ENCODE measurements at regions not wholly inside any gene's neighbourhood (a gene's known extent, or its start where the extent isn't known, plus 50 kb on each side); places are given as distances from the start of the nearest gene placed in this dataset.

DNA sequence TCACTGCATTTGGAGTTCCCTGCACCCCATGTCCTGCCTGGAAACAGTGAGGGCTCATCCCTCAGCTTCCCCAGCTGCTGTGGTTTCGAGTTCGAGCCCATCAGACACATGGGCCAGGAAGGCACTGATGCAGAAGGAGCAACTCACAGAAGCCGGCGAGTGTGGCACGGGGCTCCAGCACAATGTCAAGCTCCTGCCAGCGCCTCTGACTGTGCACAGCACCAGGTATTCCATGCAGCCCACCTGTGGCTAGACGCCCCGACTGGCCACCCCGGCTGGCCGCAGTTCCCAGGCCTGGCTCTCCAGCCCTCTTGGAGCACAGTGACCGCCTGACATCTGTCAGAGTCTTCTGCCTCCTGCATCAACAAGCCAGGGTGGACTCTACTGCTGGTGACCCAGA, 419.4 kb downstream of the SHANK2 start:
- Histone ChIP-seq H3K36me3 (ENCODE audit: low read depth) (no peaks in the 10 kb centered on the region), H3K4me1 (ENCODE audit: low read depth) (no peaks in the 10 kb centered on the region), H3K9me3 (no peaks in the 10 kb centered on the region), H3K4me3 (no peak overlapping the region)
- no peak for DNase-seq
- TF ChIP-seq, protein P1, sequence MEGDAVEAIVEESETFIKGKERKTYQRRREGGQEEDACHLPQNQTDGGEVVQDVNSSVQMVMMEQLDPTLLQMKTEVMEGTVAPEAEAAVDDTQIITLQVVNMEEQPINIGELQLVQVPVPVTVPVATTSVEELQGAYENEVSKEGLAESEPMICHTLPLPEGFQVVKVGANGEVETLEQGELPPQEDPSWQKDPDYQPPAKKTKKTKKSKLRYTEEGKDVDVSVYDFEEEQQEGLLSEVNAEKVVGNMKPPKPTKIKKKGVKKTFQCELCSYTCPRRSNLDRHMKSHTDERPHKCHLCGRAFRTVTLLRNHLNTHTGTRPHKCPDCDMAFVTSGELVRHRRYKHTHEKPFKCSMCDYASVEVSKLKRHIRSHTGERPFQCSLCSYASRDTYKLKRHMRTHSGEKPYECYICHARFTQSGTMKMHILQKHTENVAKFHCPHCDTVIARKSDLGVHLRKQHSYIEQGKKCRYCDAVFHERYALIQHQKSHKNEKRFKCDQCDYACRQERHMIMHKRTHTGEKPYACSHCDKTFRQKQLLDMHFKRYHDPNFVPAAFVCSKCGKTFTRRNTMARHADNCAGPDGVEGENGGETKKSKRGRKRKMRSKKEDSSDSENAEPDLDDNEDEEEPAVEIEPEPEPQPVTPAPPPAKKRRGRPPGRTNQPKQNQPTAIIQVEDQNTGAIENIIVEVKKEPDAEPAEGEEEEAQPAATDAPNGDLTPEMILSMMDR (IDR thresholded peaks at IDR 0.05): no peak
- ATAC-seq: no peak
- intact Hi-C loops (cut with DNase I, micrococcal nuclease): no loop called here

DNA sequence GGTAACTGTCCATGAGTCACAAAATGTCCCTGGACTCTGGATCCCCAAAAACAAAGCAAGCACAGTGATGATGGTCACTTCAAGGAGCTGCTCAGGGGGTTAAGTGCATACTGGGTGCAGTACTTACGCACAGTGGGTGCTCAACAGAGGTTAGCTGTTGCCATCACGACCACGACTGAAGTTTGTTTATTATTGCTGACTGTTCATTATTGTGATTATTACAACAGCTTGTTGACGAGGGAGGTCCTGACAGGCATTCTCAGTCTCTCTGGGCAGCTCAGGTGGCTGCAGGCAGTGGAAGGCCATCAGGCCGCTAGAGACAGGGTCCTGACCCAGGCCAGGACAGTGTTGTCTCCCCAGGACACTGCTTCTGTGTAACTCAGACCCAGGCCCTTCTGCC, 418.8 kb downstream of the SHANK2 start:
- H3K4me1 ChIP-seq (ENCODE audit: low read depth): no peaks in the 10 kb centered on the region
- intact Hi-C loops (cut with DNase I, micrococcal nuclease): no loop called here
- H3K36me3 ChIP-seq (ENCODE audit: low read depth): no peaks in the 10 kb centered on the region
- H3K4me3 ChIP-seq: no peak overlapping the region
- H3K9me3 ChIP-seq: no peaks in the 10 kb centered on the region
- ATAC-seq (no peak), DNase-seq (no peak)
- TF ChIP-seq, protein P1 (IDR thresholded peaks at IDR 0.05): no peak

DNA sequence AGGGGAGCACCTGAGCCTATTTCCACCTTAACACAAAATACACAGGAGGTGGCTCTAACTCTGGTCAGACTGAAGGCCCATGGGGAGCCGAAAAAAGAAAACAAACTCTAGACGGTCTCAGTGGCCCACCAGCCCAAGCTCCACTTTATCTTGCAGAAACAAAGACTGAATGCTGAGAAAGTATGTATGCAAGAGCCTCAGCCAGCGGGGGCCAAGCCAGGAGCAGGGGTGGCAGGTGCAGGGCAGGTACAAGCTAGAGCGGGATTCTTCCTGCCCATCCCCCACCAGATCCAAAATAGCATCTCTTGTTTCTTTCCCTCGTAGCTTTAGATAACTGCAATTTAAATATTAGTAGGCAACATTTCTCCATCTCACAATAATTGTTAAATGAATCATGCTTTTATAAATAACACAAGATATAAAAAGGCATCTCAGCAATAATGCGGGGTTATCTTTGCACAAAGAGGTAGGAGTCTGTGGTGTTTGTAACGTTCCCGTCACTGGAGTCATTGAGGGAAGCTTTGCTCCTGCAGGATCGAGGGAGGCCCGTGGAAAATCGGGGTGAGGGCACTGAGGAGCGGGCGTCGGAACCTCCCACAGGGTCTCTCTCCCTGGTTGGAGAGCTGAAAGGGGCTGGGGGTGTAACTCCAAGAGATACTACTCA, 418.0 kb downstream of the SHANK2 start:
- H3K4me1 ChIP-seq (ENCODE audit: low read depth): no peaks in the 10 kb centered on the region
- no peak overlapping the region for H3K4me3 ChIP-seq
- H3K9me3 ChIP-seq: no peaks in the 10 kb centered on the region
- peak in 1 of 3 donors; percentile 8 for DNase-seq
- ATAC-seq: no peak
- TF ChIP-seq, protein P1 (IDR thresholded peaks at IDR 0.05): no peak
- intact Hi-C loops (cut with DNase I, micrococcal nuclease): no loop called here
- no peaks in the 10 kb centered on the region for H3K36me3 ChIP-seq (ENCODE audit: low read depth)

DNA sequence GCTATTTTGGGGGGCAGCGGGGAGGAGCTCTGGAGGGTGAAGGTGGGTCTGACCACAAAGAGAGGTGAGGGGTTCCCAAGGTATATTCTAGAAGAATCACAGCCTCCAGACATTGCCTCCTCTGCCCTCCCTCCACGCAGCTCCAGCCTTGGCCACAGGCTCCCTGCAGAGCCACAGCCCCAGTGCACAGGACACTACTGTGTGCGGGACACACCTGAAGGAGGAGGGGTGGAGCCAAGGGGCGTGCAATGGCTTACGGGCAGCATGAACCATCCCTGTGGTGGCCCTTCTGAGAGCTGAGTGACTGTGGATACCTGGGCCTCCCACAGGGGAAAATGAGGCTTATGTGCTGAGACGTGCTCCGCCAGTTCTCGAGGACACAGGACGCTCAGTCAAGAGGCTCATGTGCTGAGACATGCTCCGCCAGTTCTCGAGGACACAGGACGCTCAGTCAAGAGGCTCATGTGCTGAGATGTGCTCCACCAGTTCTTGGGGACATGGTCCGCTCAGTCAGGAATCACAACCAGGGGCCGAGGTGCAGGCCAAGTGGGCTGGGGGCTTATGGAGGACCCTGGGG, 417.3 kb downstream of the SHANK2 start:
- H3K4me1 ChIP-seq (ENCODE audit: low read depth): no peaks in the 10 kb centered on the region
- H3K36me3 ChIP-seq (ENCODE audit: low read depth): no peaks in the 10 kb centered on the region
- peak in 1 of 3 donors; percentile 27 for DNase-seq
- no peak overlapping the region for H3K4me3 ChIP-seq
- H3K9me3 ChIP-seq: no peaks in the 10 kb centered on the region
- no peak for ATAC-seq
- TF ChIP-seq, protein P1 (IDR thresholded peaks at IDR 0.05): no peak
- intact Hi-C loops (cut with DNase I, micrococcal nuclease): no loop called here

DNA sequence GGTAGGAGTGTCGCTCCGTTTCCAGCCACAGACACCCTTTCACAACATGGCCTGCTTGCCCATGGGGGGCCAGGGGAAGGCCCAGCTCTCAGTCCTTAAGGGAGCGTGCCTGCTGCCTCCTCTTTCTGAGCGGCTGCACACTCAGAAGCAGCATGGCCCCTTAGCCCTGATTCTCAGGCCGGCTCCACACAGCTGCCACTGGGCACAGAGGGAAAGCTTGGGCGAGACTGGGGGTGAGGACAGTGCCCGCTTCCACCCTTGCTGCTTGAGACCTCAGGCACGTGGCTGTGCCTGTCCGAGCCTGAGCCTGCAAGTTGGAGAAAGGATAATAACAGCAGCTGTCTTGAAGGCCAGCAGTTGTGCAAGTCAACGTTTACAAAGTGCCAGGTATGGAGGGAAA, 416.3 kb downstream of the SHANK2 start:
- ATAC-seq (peak; percentile 13), DNase-seq (peak in 1 of 3 donors; percentile 22)
- Histone ChIP-seq H3K4me3 (no peak overlapping the region), H3K9me3 (no peaks in the 10 kb centered on the region), H3K36me3 (ENCODE audit: low read depth) (no peaks in the 10 kb centered on the region), H3K4me1 (ENCODE audit: low read depth) (no peaks in the 10 kb centered on the region)
- TF ChIP-seq, protein P1 (IDR thresholded peaks at IDR 0.05): no peak
- intact Hi-C loops (cut with DNase I, micrococcal nuclease): no loop called here

All from mucosa of descending colon (tissue), 3 donors.